ENCODE measurements at regions not wholly inside any gene's neighbourhood (a gene's known extent, or its start where the extent isn't known, plus 50 kb on each side); places are given as distances from the start of the nearest gene placed in this dataset.

DNA sequence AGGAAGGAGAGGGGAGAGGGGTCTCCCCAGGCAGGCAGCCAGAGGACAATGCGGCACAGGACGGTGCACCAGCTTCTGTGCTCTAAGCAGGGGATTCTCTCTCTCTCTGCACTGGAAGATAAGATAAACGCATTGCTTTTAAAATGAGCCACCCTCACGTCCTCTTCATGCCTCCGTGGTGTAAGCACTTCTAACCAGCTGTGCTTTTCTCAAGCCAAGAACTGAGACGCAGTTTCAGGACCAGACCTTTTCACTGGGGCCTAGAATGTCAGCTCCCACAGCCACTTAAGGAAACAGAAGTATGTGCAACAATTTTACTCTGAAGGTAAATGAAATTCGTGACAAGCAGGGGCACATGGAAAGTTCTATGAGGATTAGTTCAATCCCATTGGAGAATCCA, 82.4 kb downstream of the PSMB1 start:
- DNase-seq (ENCODE audit: low spot score) (no peak), ATAC-seq (ENCODE audit: low FRiP score) (no peak)

GRCh38 chr6:170464524-170464979, 88.6 kb downstream of the PSMB1 start:
- TF ChIP-seq CTCF (IDR thresholded peaks at IDR 0.05): no peak
- DNase-seq (ENCODE audit: low spot score) (no peak), ATAC-seq (ENCODE audit: low FRiP score) (no peak)

More for the DNA sequence above, 82.4 kb downstream of the PSMB1 start:
- no peak for TF ChIP-seq CTCF (IDR thresholded peaks at IDR 0.05)

GRCh38 chr6:170464080-170464479, 89.0 kb downstream of the PSMB1 start:
- DNase-seq (ENCODE audit: low spot score) (no peak), ATAC-seq (ENCODE audit: low FRiP score) (no peak)
- TF ChIP-seq CTCF (IDR thresholded peaks at IDR 0.05): no peak

- ATAC-seq (ENCODE audit: low FRiP score): no peak
- DNase-seq (ENCODE audit: low spot score): no peak
- TF ChIP-seq CTCF (IDR thresholded peaks at IDR 0.05): no peak
Measured at GRCh38 chr6:170463101-170463721, 89.9 kb downstream of the PSMB1 start.

DNA sequence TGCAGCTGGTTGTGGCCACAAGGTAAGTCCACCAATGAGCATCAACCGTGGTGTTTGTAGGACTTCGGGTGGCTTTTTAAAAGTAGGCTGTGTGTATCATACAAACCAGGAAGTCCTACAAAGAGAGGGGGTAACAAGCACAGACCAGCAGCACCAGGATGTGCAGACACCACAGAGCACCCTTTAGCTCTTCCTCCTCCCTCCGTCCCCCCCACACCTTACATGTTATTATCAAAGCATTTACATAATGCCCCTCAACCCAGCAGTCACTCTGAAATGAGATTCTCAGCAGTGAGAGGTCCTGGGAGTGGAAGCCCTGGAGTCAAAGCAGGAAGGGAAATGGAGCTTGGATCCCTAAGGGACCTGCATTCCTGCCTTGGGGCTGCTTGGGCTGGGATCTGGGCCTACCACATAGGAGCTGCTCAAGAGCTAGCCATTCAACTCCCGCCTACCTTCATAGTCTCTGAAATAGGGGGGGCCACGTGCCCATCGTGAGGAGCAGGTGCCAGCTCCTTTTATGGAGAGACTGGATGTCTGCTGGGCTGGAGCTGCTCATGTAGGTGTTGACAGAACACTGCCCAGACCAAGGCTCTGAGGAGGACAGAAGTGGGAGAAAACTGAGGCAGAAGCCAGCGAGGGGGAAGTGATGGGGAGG, 90.6 kb downstream of the PSMB1 start:
- TF ChIP-seq CTCF (IDR thresholded peaks at IDR 0.05): no peak
- ATAC-seq (ENCODE audit: low FRiP score) (no peak), DNase-seq (ENCODE audit: low spot score) (no peak)

DNA sequence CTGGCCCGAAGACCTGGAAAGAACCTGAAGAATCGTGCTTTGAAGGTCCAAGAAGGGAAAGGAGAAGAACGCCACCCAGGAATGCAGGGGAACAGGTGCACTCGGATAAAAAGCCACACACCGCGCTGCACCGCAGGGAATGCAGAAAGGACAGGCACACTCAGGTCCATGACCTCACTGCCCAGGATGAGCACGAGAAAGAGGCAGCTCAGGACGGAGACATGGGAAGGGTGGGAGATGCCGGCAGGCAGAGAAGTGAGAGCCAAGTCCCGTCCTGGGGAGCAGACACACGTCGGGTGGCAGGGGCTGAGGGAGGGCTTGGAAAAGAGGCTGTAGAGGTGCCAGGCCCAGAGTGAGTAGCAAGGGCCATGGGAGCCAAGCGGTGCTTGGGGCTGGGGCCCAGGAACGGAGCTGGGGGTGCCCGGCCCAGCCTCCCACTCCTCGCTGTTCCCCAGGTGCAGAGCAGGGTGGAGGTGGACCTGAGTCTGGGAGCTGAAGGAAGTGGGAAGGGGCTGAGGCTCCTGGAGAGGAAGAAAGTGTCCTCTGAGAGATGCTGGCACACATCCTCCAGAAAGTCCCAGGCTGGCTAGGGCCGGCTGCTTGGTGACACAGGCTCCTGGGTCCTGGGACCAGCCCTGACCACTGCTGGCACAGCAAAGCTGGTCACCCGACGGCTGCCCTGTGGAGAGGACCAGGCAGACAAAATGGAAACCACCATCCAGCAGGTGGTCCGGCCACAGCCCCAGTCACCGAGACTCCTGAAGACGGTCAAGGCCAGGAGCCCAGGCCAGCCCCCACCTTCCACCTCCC, 91.3 kb downstream of the PSMB1 start:
- DNase-seq (ENCODE audit: low spot score): no peak
- no peak for ATAC-seq (ENCODE audit: low FRiP score)
- TF ChIP-seq CTCF (IDR thresholded peaks at IDR 0.05): no peak
